T-helper 1 cell treated with Interleukin-12 subunit alpha and Interleukin-12 subunit beta and Interleukin-4 antibody, amounts not matched to agents 30 μg/mL and 1 μg/mL, for 36 hours (primary cell): ENCODE measurements at regions not wholly inside any gene's neighbourhood (a gene's known extent, or its start where the extent isn't known, plus 50 kb on each side); places are given as distances from the start of the nearest gene placed in this dataset.
"Not testable (repeated sequence)": the region's sequence is repeated elsewhere in the genome, so short reads cannot be mapped to it uniquely, and the experiment has no call there.

Experiments
- H3K27ac Mint-ChIP-seq: one replicate; pipeline ENCODE4 v1.8.0; 2021; ENCODE audit warnings: mild to moderate bottlenecking, mixed read lengths
- H3K27me3 Mint-ChIP-seq: one replicate; pipeline ENCODE4 v1.8.0; 2021; ENCODE audit warnings: low read depth, mixed read lengths
- H3K36me3 Mint-ChIP-seq: one replicate; pipeline ENCODE4 v1.8.0; 2021; ENCODE audit warnings: low read depth, mixed read lengths
- H3K4me1 Mint-ChIP-seq: one replicate; pipeline ENCODE4 v1.8.0; 2021; ENCODE audit warnings: low read depth, mixed read lengths
- H3K4me3 Mint-ChIP-seq: one replicate; pipeline ENCODE4 v1.8.0; 2021; ENCODE audit warnings: mild to moderate bottlenecking, moderate library complexity, mixed read lengths
- H3K9me3 Mint-ChIP-seq: one replicate; pipeline ENCODE4 v1.8.0; 2021; ENCODE audit warnings: mixed read lengths

DNA sequence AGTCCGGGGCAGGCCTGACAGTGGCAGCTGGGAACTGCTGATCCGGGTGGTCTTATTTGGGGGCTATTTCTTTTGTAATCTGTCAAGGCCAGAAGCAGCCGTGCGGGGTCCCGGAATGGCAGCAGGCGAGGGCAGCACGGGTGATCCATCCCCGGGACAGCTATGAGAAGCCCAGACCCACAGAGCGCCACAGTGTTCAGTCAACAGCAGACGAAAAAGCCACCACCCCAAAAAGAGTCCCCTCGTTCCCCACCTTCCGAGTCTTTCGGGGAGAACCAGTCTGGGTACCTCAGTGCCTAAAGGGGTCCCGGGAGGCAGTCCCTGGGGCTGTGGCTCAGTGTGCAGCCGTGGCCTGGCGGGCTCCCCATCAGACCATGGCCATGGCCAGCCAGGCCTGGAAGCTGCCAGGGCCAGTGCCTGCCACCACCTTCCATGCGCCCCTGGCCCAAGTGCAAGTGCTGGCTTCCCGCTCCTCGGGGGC is 125.1 kb upstream of the KCTD7 start:
- H3K27me3 Mint-ChIP-seq = peaks cover 23% of the 10 kb centered on the region
- H3K9me3 Mint-ChIP-seq = no peaks in the 10 kb centered on the region
- H3K4me3 Mint-ChIP-seq = no peak overlapping the region
- no peaks in the 10 kb centered on the region for H3K36me3 Mint-ChIP-seq
- peaks cover 2% of the 10 kb centered on the region for H3K4me1 Mint-ChIP-seq
- no peak overlapping the region for H3K27ac Mint-ChIP-seq

DNA sequence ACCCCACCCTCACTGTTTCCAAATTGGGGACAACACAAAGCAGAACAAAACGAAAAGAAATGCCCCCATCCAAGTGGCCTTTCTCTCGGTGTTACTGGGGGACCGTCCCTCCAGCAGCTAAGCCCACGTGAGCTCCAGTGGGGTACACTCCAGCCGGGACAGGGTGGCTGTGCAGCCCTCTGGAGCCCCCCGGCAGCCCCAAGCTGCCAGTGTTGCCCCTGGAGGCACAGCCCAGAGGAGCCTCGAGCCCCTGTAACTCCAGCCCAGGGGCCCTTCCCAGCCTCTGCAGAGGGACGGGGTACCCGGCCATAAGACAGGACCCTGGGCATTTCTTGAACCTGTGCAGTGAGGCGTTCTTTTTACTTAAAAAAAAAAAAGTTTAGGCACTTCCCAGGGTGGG is 124.5 kb upstream of the KCTD7 start:
- no peaks in the 10 kb centered on the region for H3K36me3 Mint-ChIP-seq
- H3K9me3 Mint-ChIP-seq = no peaks in the 10 kb centered on the region
- H3K4me1 Mint-ChIP-seq = peaks cover 2% of the 10 kb centered on the region
- peaks cover 28% of the 10 kb centered on the region for H3K27me3 Mint-ChIP-seq
- no peak overlapping the region for H3K27ac Mint-ChIP-seq
- H3K4me3 Mint-ChIP-seq = no peak overlapping the region

DNA sequence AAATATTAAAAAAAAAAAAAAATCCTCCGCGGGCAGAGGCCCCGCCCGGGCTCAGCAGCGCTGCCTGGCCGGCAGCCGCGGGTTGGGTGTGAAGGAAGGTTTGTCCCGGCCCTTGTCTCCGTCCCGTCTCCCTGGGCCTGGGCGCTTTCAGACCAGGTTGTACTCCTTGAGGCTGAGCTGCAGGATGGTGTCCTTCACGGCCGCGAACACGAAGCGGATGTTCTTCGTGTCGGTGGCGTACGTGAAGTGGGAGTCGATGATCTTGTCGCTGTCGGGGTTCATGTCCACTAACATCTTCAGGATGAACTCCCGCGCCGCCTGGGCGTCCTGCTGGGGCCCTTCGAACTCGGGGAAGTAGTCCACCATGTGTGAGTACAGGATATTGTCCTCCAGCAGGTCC is 123.7 kb upstream of the KCTD7 start:
- H3K27me3 Mint-ChIP-seq = peaks cover 28% of the 10 kb centered on the region
- H3K27ac Mint-ChIP-seq = no peak overlapping the region

DNA sequence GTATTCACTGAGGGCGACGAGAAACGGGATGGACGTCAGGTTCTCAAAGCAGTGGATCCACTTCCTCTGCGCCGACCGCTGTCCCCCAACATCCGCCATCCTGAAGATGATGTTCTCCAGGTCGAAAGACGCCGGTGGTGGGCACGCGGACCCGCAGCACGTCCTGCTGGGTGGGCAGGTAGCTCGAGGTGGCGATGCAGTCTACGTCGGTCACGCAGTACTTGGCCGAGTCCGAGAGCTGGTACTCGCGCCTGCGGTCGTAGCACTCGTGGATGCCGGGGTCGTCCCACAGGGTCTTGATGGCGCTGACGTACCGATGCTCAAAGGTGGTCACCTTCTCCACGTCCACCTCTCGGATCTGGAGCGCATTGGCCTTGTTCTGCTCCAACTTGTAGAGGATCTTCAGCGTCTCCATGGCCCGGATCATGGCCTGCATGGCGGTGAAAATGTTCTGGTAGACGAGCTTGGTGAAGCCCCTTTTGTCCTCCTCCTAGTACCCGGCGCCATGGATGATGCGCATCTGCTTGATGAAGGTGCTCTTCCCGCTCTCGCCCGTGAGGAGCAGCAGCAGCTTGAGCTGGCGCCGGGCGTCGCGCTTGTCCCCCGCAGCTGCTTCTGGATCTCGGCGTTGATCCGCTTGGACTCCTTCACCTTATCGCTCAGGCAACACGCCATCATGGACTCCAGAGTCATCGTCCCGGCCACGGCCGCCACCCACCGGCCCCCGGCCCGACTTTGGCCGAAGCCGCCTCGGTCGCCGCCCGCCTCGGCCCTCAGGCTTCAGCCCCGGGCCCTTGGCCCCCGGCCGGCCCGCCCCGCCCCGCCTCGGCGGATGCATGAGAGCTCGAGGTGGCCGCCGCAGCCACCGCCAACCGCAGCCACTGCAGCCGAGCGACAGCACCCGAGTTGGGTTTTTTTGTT is 122.9 kb upstream of the KCTD7 start:
- H3K27ac Mint-ChIP-seq = no peak overlapping the region
- peaks cover 28% of the 10 kb centered on the region for H3K27me3 Mint-ChIP-seq

More for the DNA sequence above, 123.7 kb upstream of the KCTD7 start:
- Mint-ChIP-seq H3K4me3 (no peak overlapping the region), H3K36me3 (no peaks in the 10 kb centered on the region), H3K4me1 (peaks cover 2% of the 10 kb centered on the region), H3K9me3 (no peaks in the 10 kb centered on the region)

DNA sequence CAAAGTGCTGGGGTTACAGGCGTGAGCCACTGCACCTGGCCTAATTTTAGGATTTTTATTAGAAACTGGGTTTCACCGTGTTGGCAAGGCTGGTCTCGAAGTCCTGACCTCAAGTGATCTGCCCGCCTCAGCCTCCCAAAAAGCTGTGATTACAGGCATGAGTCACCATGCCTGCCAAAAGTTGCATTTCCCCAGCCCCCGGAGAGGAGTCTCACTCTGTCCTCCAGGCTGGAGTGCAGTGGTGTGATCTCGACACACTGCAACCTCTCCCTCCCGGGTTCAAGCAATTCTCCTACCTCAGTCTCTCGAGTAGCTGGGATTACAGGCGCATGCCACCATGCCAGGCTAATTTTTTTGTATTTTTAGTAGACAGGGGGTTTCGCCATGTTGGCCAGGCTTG is 122.0 kb upstream of the KCTD7 start:
- not testable (repeated sequence) for H3K4me1 Mint-ChIP-seq, H3K36me3 Mint-ChIP-seq, H3K9me3 Mint-ChIP-seq, H3K27ac Mint-ChIP-seq
- H3K4me3 Mint-ChIP-seq = peak overlapping the region; percentile 58
- peaks cover 28% of the 10 kb centered on the region for H3K27me3 Mint-ChIP-seq

More for the DNA sequence above, 122.9 kb upstream of the KCTD7 start:
- H3K36me3 Mint-ChIP-seq = no peaks in the 10 kb centered on the region
- H3K4me3 Mint-ChIP-seq = peak overlapping the region; percentile 58
- no peaks in the 10 kb centered on the region for H3K9me3 Mint-ChIP-seq
- H3K4me1 Mint-ChIP-seq = peaks cover 2% of the 10 kb centered on the region

DNA sequence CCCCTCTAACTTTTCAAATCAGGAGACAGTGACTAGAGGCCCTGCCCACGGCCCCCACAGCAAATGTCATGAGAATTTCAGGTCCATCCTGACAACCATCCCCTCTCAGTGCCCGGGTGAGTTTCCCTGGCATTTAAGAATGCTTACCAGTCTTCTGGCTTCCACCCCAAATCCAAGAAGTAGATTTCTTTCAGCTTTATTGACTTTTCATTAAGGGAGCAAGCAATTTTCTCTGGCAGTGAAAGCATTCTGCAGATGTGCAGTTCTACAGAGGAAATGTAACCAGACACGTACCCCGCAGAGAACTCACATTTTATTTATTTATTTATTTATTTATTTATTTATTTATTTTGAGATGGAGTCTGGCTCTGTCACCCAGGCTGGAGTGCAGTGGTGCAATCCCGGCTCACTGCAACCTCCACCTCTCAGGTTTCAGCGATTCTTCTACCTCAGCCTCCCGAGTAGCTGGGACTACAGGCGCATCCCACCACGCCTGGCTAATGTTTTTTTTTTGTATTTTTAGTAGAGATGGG is 120.9 kb upstream of the KCTD7 start:
- H3K27ac Mint-ChIP-seq = no peak overlapping the region
- no peak overlapping the region for H3K4me3 Mint-ChIP-seq
- no peaks in the 10 kb centered on the region for H3K36me3 Mint-ChIP-seq
- peaks cover 28% of the 10 kb centered on the region for H3K27me3 Mint-ChIP-seq
- H3K4me1 Mint-ChIP-seq = peaks cover 2% of the 10 kb centered on the region
- no peaks in the 10 kb centered on the region for H3K9me3 Mint-ChIP-seq

DNA sequence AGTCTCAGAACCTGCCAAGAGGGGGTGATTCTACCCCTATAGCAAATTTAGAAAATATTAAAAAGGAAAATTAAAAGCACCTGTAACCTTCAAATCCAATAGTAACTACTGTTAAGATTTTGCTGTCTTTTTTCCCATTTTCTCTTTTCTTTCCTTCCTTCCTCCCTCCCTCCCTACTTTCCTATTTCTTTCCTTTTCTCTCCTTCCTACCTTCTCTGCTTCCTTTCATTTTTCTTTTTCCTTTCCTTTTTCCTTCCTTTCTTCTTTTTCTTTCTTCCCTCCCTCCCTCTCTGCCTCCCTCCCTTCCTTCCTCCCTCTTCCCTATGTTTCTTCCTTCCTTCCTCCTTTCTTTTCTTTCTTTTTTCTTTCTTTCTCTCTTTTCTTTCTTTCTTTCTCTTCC is 120.2 kb upstream of the KCTD7 start:
- Mint-ChIP-seq H3K9me3 (no peaks in the 10 kb centered on the region), H3K4me3 (no peak overlapping the region), H3K4me1 (peaks cover 2% of the 10 kb centered on the region), H3K27ac (no peak overlapping the region), H3K27me3 (peaks cover 28% of the 10 kb centered on the region), H3K36me3 (no peaks in the 10 kb centered on the region)

DNA sequence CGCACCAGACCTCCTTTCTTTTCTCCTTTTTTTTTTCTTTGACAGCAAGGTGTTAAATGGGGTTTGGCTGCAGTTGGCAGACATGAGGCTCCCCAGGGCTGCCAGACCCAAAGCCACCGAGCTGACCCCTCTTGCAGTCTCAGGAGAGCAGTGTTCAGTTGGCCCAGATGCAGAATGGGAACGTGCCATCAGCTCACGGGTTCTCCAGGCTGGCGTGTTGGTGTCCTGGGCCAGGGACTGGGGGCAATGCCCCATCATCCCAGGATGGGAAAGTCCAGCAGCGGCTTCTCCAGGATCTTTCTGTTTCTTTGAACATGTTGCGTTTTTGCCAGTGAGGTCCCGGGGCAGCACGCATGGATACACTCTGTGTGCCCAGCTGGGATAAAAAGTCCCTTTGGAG is 114.6 kb upstream of the KCTD7 start:
- H3K9me3 Mint-ChIP-seq = no peaks in the 10 kb centered on the region
- no peak overlapping the region for H3K27ac Mint-ChIP-seq
- no peak overlapping the region for H3K4me3 Mint-ChIP-seq
- no peaks in the 10 kb centered on the region for H3K36me3 Mint-ChIP-seq
- no peaks in the 10 kb centered on the region for H3K4me1 Mint-ChIP-seq
- H3K27me3 Mint-ChIP-seq = peaks cover under 1% of the 10 kb centered on the region

DNA sequence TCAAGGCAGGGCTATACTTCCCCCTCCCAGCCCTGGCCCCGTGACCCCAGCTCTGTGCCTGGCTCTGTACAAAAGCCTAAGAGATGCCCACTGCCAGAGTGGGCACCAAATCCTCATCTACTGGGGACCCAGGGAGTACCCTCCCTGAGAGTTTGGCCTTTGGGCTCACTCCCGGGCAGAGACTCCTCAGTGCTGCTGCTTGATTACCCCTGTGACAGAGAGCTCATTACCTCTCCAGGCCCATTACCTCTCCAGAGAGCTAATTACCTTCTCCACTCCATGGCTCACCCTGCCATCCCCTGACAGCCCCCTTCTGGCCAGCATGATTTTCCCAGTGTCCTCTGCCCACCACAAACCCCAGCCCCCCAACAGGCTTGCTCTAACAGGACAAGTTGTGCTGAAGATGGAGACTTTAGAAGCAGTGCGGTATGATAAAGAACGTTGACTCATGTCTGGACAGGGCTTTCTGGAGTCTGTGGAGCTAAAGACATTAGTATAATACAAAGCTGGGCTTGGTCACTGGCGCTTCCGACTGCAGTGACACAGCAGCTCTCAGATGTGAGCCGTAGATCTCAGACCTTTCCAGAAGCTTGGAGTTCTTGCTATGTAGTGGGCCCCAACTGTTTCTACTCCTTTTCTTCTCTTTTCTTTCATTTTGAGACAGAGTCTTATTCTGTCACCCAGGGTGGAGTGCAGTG is 111.3 kb upstream of the KCTD7 start:
- no peak overlapping the region for H3K27ac Mint-ChIP-seq
- no peak overlapping the region for H3K4me3 Mint-ChIP-seq
- no peaks in the 10 kb centered on the region for H3K27me3 Mint-ChIP-seq
- no peaks in the 10 kb centered on the region for H3K4me1 Mint-ChIP-seq
- H3K36me3 Mint-ChIP-seq = no peaks in the 10 kb centered on the region
- no peaks in the 10 kb centered on the region for H3K9me3 Mint-ChIP-seq

DNA sequence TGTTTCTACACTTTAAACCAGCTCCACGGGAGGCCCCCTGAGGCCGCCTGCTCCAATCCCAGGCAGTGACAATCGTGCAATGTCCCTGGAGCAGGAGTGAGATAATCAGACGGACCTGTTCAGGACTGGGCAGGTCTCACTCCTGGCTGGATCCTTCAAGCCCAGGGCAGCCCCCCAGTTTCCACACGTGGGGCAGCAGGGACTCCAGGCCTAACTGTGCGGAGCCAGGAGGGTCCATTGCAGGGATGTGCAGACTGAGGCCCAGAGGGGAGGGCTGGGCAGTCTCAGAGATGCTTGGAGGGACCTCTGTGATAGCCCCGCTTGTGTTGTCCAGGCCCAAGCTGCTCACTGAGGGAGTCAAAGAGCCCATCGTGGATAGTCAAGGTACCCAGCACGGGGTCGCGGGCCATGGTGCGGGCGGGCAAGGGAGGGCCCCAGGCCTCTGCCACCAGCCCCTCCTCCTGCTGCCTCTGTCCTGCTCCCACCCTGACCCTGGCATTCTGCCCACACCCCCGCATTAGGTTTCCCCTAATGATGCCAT is 110.5 kb upstream of the KCTD7 start:
- Mint-ChIP-seq H3K36me3 (no peaks in the 10 kb centered on the region), H3K4me3 (no peak overlapping the region), H3K9me3 (no peaks in the 10 kb centered on the region), H3K4me1 (no peaks in the 10 kb centered on the region), H3K27ac (no peak overlapping the region), H3K27me3 (no peaks in the 10 kb centered on the region)

DNA sequence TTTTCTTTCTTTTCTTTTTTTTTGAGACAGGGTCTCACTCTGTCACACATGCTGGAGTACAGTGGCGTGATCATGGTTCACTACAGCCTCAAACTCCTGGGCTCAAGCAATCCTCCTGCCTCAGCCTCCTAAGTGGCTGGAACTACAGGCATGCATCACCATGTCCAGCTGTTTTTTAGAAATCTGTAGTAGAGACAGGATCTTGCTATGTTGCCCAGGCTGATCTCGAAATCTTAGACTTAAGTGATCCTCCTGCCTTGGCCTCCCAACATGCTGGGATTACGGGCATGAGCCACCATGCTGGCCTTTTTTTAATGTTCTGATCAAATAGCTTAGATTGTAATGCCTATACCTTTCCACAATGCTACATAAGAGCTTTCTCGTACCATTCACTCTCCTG is 107.0 kb upstream of the KCTD7 start:
- no peaks in the 10 kb centered on the region for H3K27me3 Mint-ChIP-seq
- H3K4me1 Mint-ChIP-seq = no peaks in the 10 kb centered on the region
- H3K27ac Mint-ChIP-seq = no peak overlapping the region
- H3K9me3 Mint-ChIP-seq = no peaks in the 10 kb centered on the region
- no peak overlapping the region for H3K4me3 Mint-ChIP-seq
- no peaks in the 10 kb centered on the region for H3K36me3 Mint-ChIP-seq

DNA sequence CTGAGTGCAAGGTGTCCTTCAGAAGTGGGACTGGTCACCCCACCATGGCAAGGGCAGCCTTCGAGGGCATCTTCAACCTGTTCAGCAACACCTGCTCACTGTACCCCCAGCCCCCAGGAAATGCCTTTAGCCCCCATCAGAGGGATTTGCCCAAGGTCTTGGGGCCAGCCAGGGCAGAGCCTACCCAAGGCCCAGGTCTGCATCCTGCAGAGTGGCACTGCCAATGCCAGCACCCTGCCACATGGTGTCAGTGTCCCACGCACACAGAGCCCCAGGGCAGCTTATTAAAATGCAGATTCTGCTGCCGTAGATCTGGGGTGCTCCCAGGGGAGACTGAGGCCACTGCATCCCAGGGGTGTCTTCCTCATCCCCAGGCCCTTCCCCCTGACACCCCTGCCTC is 106.2 kb upstream of the KCTD7 start:
- no peaks in the 10 kb centered on the region for H3K4me1 Mint-ChIP-seq
- no peaks in the 10 kb centered on the region for H3K36me3 Mint-ChIP-seq
- H3K9me3 Mint-ChIP-seq = no peaks in the 10 kb centered on the region
- no peak overlapping the region for H3K4me3 Mint-ChIP-seq
- H3K27me3 Mint-ChIP-seq = no peaks in the 10 kb centered on the region
- H3K27ac Mint-ChIP-seq = no peak overlapping the region

DNA sequence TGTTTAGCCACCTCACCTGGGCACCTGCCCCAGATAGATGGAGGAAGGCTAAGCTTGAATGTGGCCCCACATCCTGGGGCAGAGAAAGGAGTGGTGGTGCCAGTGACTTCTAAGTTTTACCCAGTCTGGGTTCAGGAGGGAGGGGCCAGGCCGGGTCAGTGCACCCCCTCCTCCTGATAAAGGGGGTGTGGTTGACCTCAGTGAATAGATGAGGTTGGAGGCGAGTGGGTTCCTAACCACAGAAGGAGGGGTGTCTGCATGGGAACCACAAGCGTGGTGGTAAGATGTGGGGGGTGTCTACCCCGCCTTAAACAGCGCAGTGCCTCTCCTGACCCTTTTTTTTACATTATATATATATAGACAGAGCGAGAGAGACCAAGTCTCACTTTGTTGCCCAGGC is 105.3 kb upstream of the KCTD7 start:
- Mint-ChIP-seq H3K27ac (no peak overlapping the region), H3K27me3 (no peaks in the 10 kb centered on the region), H3K4me3 (no peak overlapping the region), H3K9me3 (no peaks in the 10 kb centered on the region), H3K4me1 (no peaks in the 10 kb centered on the region), H3K36me3 (no peaks in the 10 kb centered on the region)

DNA sequence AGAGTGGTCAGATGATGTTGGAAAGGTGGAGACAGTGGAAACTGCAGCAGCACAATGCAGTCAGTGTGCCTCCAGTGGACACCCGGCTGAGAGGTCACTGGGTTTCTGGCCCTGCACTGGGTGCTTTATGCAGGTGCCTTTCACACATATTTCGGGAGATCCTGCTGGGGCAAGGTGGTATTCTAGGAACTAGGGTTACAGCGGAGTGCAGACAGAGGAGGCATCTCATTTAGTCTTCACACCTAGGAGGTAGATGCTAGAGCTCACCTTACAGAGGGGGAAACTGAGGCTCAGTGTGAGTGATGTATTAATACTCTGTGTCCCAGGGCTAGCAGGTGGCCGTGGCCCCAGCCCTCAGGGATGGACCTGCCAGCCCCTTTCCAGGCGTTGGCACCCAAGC is 103.9 kb upstream of the KCTD7 start:
- no peaks in the 10 kb centered on the region for H3K9me3 Mint-ChIP-seq
- no peaks in the 10 kb centered on the region for H3K36me3 Mint-ChIP-seq
- H3K4me1 Mint-ChIP-seq = no peaks in the 10 kb centered on the region
- no peak overlapping the region for H3K4me3 Mint-ChIP-seq
- no peaks in the 10 kb centered on the region for H3K27me3 Mint-ChIP-seq
- H3K27ac Mint-ChIP-seq = no peak overlapping the region

DNA sequence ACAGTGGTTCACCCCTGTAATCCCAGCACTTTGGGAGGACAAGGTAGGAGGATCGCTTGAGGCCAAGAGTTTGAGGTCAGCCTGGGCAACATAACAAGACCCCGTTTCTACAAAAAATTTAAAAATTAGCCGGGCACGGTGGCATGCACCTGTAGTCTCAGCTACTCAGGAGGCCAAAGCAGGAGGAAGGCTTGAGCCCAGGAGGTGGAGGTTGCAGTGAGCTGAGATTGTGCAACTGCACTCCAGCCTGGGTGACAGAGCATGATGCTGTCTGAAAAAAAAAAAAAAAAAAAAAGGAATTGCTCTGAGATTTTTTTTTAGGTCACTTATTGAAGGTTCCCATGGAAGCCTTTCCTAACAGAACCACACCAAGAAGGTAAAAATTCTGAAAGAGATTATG is 101.9 kb upstream of the KCTD7 start:
- not testable (repeated sequence) for H3K4me3 Mint-ChIP-seq, H3K36me3 Mint-ChIP-seq, H3K27me3 Mint-ChIP-seq, H3K27ac Mint-ChIP-seq, H3K9me3 Mint-ChIP-seq, H3K4me1 Mint-ChIP-seq
